SU-DHL-6 (cell line): ENCODE measurements at regions not wholly inside any gene's neighbourhood (a gene's known extent, or its start where the extent isn't known, plus 50 kb on each side); places are given as distances from the start of the nearest gene placed in this dataset.

Experiments
- H2AFZ ChIP-seq: fragments of 200-600 bp; sonication (generic); 2 replicates; pipeline ENCODE4 v1.6.1; 2014; ENCODE audit warnings: low read depth, mild to moderate bottlenecking, moderate library complexity, mixed read lengths, antibody characterized with exemption, low read length; ENCODE audit not compliant: severe bottlenecking
- H3F3A ChIP-seq: fragments of 200-600 bp; shearing (Covaris generic); 2 replicates; pipeline ENCODE4 v1.6.0; 2016; ENCODE audit warnings: antibody characterized with exemption, mild to moderate bottlenecking; ENCODE audit not compliant: insufficient read depth
- H3K27ac ChIP-seq: fragments of 200-600 bp; sonication (generic); 2 replicates; pipeline ENCODE4 v1.5.1; 2016; ENCODE audit warnings: low read depth, mild to moderate bottlenecking, low read length, moderate library complexity, mixed read lengths
- H3K27me3 ChIP-seq: fragments of 200-600 bp; sonication (generic), shearing (Covaris generic); 2 replicates; pipeline ENCODE4 v1.6.0; 2014; ENCODE audit warnings: mild to moderate bottlenecking, low read length
- H3K36me3 ChIP-seq: fragments of 200-600 bp; sonication (generic); 2 replicates; pipeline ENCODE4 v1.6.1; 2014; ENCODE audit warnings: mild to moderate bottlenecking, low read length, mixed read lengths
- H3K4me2 ChIP-seq: fragments of 300-600, 200-600 bp; shearing (Covaris generic), sonication (generic); 2 replicates; pipeline ENCODE4 v1.6.0; 2014; ENCODE audit warnings: low read length, low read depth, mild to moderate bottlenecking; ENCODE audit not compliant: poor library complexity, severe bottlenecking
- H3K4me3 ChIP-seq: fragments of 200-600 bp; sonication (generic); 2 replicates; pipeline ENCODE4 v1.5.1; 2014; ENCODE audit warnings: antibody characterized with exemption, low read length, mild to moderate bottlenecking, mixed read lengths; ENCODE audit not compliant: insufficient read depth, poor library complexity, severe bottlenecking
- H3K79me2 ChIP-seq: fragments of 200-600 bp; sonication (generic); 2 replicates; pipeline ENCODE4 v1.6.1; 2014; ENCODE audit warnings: mild to moderate bottlenecking, low read length, moderate library complexity; ENCODE audit not compliant: insufficient read depth
- H3K9ac ChIP-seq: fragments of 200-600 bp; sonication (generic); 2 replicates; pipeline ENCODE4 v1.7.0; 2014; ENCODE audit warnings: mild to moderate bottlenecking, low read length
- H3K9me2 ChIP-seq: fragments of 200-600 bp; sonication (generic); replicated peaks from 2 replicates; pipeline ENCODE4 v1.6.1; 2014; ENCODE audit warnings: low read length; ENCODE audit not compliant: insufficient read depth
- H3K9me3 ChIP-seq: fragments of 200-600 bp; sonication (generic); 2 replicates; pipeline ENCODE4 v1.6.1; 2014; ENCODE audit warnings: low read length, mixed read lengths; ENCODE audit not compliant: insufficient read depth
- H4K20me1 ChIP-seq: fragments of 200-600 bp; sonication (generic); 2 replicates; pipeline ENCODE4 v1.6.1; 2014; ENCODE audit warnings: low read depth, mild to moderate bottlenecking, antibody characterized with exemption, low read length, moderate library complexity, mixed read lengths
- CTCF ChIP-seq: fragments of 200-600 bp; sonication (generic); IDR thresholded peaks from one replicate; pipeline ENCODE4 v1.5.1; 2017; ENCODE audit warnings: antibody characterized with exemption, mild to moderate bottlenecking, low read length, moderate library complexity; ENCODE audit not compliant: insufficient read depth, poor library complexity, severe bottlenecking
- EZH2phosphoT487 ChIP-seq: fragments of 200-600 bp; sonication (generic), shearing (Covaris generic); conservative IDR thresholded peaks from 2 replicates; pipeline ENCODE4 v1.6.1; 2018; ENCODE audit warnings: mild to moderate bottlenecking, antibody characterized with exemption, low read length, moderate library complexity, mixed read lengths

GRCh38 chr9:107647141-107647540 lies 157.6 kb upstream of the KLF4 start:
- Histone ChIP-seq H3K9me3 (no peaks in the 10 kb centered on the region), H2AFZ (no peak overlapping the region), H3K4me3 (no peak overlapping the region), H3K9me2 (no peaks in the 10 kb centered on the region), H3K36me3 (no peaks in the 10 kb centered on the region), H3K4me2 (no peak overlapping the region), H3F3A (no peaks in the 10 kb centered on the region), H3K79me2 (no peaks in the 10 kb centered on the region), H4K20me1 (no peaks in the 10 kb centered on the region), H3K9ac (no peak overlapping the region), H3K27me3 (no peaks in the 10 kb centered on the region), H3K27ac (no peak overlapping the region)
- no peak for TF ChIP-seq CTCF
- no peak for TF ChIP-seq EZH2phosphoT487

- Histone ChIP-seq H3K9me3 (no peaks in the 10 kb centered on the region), H3K27ac (no peak overlapping the region), H3F3A (no peaks in the 10 kb centered on the region), H3K27me3 (no peaks in the 10 kb centered on the region), H3K9me2 (no peaks in the 10 kb centered on the region), H3K36me3 (no peaks in the 10 kb centered on the region), H3K9ac (no peak overlapping the region), H3K79me2 (no peaks in the 10 kb centered on the region), H3K4me3 (no peak overlapping the region), H2AFZ (no peak overlapping the region), H3K4me2 (no peak overlapping the region), H4K20me1 (no peaks in the 10 kb centered on the region)
- TF ChIP-seq EZH2phosphoT487, result no peak
- no peak for TF ChIP-seq CTCF
These were observed 155.9 kb upstream of the KLF4 start for GRCh38 chr9:107645464-107645833.

- Histone ChIP-seq H3K9me3 (no peaks in the 10 kb centered on the region), H4K20me1 (no peaks in the 10 kb centered on the region), H3F3A (no peaks in the 10 kb centered on the region), H2AFZ (no peak overlapping the region), H3K27ac (no peak overlapping the region), H3K79me2 (no peaks in the 10 kb centered on the region), H3K9me2 (no peaks in the 10 kb centered on the region), H3K9ac (no peak overlapping the region), H3K27me3 (no peaks in the 10 kb centered on the region), H3K36me3 (no peaks in the 10 kb centered on the region), H3K4me2 (no peak overlapping the region), H3K4me3 (no peak overlapping the region)
- TF ChIP-seq CTCF, result no peak
- no peak for TF ChIP-seq EZH2phosphoT487
These were observed 155.3 kb upstream of the KLF4 start for GRCh38 chr9:107644733-107645463.
